A549 (cell line): ENCODE measurements at regions not wholly inside any gene's neighbourhood (a gene's known extent, or its start where the extent isn't known, plus 50 kb on each side); places are given as distances from the start of the nearest gene placed in this dataset.

Experiments used
- FOSL2 ChIP-seq, 2 experiments: fragments of 450-650 bp in 1 of 2; fragments of >200 bp in 1 of 2; sonication (Bioruptor Twin) in 1 of 2; formaldehyde crosslinking; IDR thresholded peaks; 2 replicates each; pipeline versions ENCODE4 v1.5.0 to v1.6.1; 2016 to 2020; ENCODE audit warnings: mild to moderate bottlenecking in 1 of 2, moderate library complexity in 1 of 2
- POLR2A ChIP-seq: IDR thresholded peaks from 2 replicates; pipeline ENCODE4 v1.6.1; 2012; ENCODE audit warnings: mild to moderate bottlenecking, low read length
- RFX5 ChIP-seq: fragments of 450-650 bp; IDR thresholded peaks from 2 replicates; pipeline ENCODE4 v1.7.1; 2014; ENCODE audit warnings: antibody characterized with exemption, mild to moderate bottlenecking, moderate library complexity
- RNF2 ChIP-seq: fragments of 200-600 bp; sonication (generic); IDR thresholded peaks from 2 replicates; pipeline ENCODE4 v1.6.1; 2016; ENCODE audit warnings: low read depth, mild to moderate bottlenecking, antibody characterized with exemption, moderate library complexity, borderline replicate concordance
- SMC3 ChIP-seq: fragments of >200 bp; sonication (Bioruptor Twin); formaldehyde crosslinking; IDR thresholded peaks from 3 replicates; pipeline ENCODE4 v1.6.1; 2018; ENCODE audit warnings: inconsistent platforms
- ZC3H11A ChIP-seq: fragments of 450-650 bp; IDR thresholded peaks from 2 replicates; pipeline ENCODE4 v1.6.1; 2014; ENCODE audit warnings: antibody characterized with exemption, mild to moderate bottlenecking
- TF ChIP-seq, protein P1 (sequence below): fragments of >200 bp; sonication (Bioruptor Twin); formaldehyde crosslinking; IDR thresholded peaks from 3 replicates; pipeline ENCODE4 v1.5.1; 2016
- TF ChIP-seq, protein P2 (sequence below): fragments of 150-350 bp; IDR thresholded peaks from 2 replicates; pipeline ENCODE4 v1.6.1; 2014; ENCODE audit warnings: low read depth, mild to moderate bottlenecking, low read length
- TF ChIP-seq, protein P3 (sequence below): IDR thresholded peaks from 2 replicates; pipeline ENCODE4 v1.6.1; 2012

DNA sequence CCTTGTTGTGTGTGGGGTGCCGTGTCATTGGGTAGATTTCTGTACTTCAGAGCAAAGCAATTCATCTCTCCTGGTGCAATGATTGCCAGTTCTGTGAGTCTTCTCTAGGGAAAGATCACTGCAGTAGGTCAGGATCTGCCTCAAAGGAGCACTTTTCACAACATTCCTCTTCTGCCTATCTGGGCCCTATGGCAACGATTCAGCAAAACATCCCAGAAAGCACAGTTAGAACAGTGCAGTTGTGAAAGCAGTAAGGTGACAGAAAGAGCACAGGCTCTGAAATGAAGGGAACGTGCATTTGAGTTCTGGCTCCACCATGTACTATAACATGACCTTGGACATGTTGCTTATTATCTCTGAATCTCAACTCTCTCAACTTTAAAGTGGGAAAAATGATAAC, 178.5 kb upstream of the N4BP1 start:
- TF ChIP-seq, protein P1, sequence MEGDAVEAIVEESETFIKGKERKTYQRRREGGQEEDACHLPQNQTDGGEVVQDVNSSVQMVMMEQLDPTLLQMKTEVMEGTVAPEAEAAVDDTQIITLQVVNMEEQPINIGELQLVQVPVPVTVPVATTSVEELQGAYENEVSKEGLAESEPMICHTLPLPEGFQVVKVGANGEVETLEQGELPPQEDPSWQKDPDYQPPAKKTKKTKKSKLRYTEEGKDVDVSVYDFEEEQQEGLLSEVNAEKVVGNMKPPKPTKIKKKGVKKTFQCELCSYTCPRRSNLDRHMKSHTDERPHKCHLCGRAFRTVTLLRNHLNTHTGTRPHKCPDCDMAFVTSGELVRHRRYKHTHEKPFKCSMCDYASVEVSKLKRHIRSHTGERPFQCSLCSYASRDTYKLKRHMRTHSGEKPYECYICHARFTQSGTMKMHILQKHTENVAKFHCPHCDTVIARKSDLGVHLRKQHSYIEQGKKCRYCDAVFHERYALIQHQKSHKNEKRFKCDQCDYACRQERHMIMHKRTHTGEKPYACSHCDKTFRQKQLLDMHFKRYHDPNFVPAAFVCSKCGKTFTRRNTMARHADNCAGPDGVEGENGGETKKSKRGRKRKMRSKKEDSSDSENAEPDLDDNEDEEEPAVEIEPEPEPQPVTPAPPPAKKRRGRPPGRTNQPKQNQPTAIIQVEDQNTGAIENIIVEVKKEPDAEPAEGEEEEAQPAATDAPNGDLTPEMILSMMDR, result no peak
- TF ChIP-seq, protein P2, sequence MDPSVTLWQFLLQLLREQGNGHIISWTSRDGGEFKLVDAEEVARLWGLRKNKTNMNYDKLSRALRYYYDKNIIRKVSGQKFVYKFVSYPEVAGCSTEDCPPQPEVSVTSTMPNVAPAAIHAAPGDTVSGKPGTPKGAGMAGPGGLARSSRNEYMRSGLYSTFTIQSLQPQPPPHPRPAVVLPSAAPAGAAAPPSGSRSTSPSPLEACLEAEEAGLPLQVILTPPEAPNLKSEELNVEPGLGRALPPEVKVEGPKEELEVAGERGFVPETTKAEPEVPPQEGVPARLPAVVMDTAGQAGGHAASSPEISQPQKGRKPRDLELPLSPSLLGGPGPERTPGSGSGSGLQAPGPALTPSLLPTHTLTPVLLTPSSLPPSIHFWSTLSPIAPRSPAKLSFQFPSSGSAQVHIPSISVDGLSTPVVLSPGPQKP, result no peak
- TF ChIP-seq RFX5 (no peak), POLR2A (no peak), FOSL2 (IDR thresholded peaks at IDR 0.05) (no peak), FOSL2 (CRISPR knock-in tag; IDR thresholded peaks at IDR 0.05) (no peak), ZC3H11A (no peak), RNF2 (no peak), SMC3 (no peak)
- TF ChIP-seq, protein P3, sequence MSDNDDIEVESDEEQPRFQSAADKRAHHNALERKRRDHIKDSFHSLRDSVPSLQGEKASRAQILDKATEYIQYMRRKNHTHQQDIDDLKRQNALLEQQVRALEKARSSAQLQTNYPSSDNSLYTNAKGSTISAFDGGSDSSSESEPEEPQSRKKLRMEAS, result no peak
